ENCODE measurements at regions not wholly inside any gene's neighbourhood (a gene's known extent, or its start where the extent isn't known, plus 50 kb on each side); places are given as distances from the start of the nearest gene placed in this dataset.

DNA sequence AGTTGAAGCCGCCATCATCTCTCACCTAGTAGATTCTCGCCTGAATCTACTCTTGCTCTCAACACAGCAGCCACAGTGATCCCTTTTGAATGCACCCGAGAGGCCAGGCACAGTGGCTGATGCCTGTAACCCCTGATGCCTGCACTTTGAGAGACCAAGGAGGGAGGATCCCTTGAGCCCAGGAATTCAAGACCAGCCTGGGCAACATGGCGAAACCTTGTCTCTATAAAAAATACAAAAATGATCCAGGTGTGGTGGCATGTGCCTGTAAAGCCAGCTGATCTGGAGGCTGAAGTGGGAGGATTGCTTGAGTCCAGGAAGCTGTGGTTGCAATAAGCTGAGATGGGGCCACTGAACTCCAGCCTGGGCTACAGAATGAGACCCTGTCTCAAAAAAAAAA is 60.3 kb upstream of the EML4 start:
- TF ChIP-seq, protein P1, sequence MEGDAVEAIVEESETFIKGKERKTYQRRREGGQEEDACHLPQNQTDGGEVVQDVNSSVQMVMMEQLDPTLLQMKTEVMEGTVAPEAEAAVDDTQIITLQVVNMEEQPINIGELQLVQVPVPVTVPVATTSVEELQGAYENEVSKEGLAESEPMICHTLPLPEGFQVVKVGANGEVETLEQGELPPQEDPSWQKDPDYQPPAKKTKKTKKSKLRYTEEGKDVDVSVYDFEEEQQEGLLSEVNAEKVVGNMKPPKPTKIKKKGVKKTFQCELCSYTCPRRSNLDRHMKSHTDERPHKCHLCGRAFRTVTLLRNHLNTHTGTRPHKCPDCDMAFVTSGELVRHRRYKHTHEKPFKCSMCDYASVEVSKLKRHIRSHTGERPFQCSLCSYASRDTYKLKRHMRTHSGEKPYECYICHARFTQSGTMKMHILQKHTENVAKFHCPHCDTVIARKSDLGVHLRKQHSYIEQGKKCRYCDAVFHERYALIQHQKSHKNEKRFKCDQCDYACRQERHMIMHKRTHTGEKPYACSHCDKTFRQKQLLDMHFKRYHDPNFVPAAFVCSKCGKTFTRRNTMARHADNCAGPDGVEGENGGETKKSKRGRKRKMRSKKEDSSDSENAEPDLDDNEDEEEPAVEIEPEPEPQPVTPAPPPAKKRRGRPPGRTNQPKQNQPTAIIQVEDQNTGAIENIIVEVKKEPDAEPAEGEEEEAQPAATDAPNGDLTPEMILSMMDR (IDR thresholded peaks at IDR 0.05): no peak
- Histone ChIP-seq H3K9ac (no peak overlapping the region), H3K9me3 (ENCODE audit: control insufficient read depth, low read length) (no peaks in the 10 kb centered on the region), H2AFZ (no peak overlapping the region), H3K79me2 (no peaks in the 10 kb centered on the region), H3K4me2 (ENCODE audit: low read length) (no peak overlapping the region), H3K27me3 (ENCODE audit: control insufficient read depth, insufficient read depth, low read length) (no peaks in the 10 kb centered on the region), H3K4me1 (peaks cover 28% of the 10 kb centered on the region), H3K36me3 (ENCODE audit: control insufficient read depth, insufficient read depth, low read length) (no peaks in the 10 kb centered on the region), H3K4me3 (ENCODE audit: low read depth, low read length) (no peak overlapping the region), H3K27ac (no peak overlapping the region)

DNA sequence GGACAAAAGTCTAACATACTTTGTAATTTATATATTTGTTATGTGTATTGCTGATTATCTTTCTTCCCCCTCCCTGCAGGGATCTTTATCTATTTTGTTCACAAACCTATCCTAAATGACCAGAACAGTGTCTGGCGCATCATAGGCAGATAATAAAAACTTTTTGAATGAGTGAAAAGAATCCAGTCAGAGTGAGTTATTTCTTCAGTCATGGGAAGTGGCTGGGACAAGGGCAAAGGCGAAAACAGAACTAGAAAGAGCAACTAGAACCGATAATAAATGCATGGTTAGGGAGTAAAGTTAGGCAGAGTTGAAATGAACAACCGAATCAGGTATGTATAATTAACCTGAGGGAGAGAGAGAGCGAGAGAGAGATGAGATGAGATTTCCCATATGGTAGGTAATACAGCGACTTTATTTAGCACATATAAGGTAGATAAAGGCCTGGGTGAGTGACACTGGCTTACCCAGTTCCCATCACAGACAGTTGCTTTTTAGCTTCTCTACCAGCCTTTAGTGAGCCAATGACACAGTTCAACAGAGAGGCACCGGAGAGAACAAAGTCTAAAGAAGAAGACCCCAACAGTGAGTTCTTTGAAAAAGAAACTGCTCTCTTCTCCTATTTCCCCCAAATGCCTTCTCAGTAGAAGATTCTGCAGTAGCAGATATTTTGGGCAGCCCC is 59.1 kb upstream of the EML4 start:
- no peaks in the 10 kb centered on the region for H3K9me3 ChIP-seq (ENCODE audit: control insufficient read depth, low read length)
- no peak overlapping the region for H3K4me2 ChIP-seq (ENCODE audit: low read length)
- no peaks in the 10 kb centered on the region for H3K36me3 ChIP-seq (ENCODE audit: control insufficient read depth, insufficient read depth, low read length)
- no peak overlapping the region for H3K4me3 ChIP-seq (ENCODE audit: low read depth, low read length)
- TF ChIP-seq, protein P1 (IDR thresholded peaks at IDR 0.05): no peak
- no peaks in the 10 kb centered on the region for H3K27me3 ChIP-seq (ENCODE audit: control insufficient read depth, insufficient read depth, low read length)
- no peaks in the 10 kb centered on the region for H3K79me2 ChIP-seq
- peak overlapping the region; percentile 84 for H2AFZ ChIP-seq
- H3K4me1 ChIP-seq: peaks cover 28% of the 10 kb centered on the region
- H3K27ac ChIP-seq: no peak overlapping the region
- no peak overlapping the region for H3K9ac ChIP-seq

DNA sequence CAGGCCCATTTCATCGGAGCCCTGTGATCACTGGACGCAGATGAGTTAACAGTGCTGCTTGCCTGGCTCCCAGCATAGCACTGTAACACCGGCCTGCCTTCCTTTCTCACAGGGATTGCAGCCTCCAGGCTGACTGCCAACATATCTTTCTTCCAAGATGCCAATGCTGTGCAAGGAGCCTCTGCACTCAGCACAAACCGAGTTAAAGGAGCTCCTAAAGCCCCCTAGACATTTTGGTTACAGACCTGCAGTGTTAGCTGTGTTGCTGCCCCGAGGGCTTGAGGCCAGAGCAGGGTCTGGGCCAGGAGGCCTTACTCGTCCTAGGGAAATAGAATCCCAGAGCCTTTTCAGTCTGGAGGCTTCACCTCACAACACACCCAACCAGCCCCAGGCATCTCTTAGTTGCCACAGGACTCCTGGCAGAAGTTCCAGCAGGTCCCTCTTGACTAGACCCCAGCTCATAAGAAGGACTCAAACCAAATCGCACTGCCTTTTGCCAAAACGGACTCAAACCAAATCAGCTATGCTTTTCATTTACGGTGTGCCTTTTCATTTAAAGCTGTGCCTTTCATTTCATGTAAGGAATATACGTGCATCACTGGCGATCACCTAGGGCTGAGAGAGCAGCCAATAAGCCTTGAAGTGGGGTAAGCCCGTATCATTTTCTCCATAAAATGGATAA is 58.4 kb upstream of the EML4 start:
- Histone ChIP-seq H3K4me2 (ENCODE audit: low read length) (no peak overlapping the region), H3K27ac (peak overlapping the region; percentile 43), H3K27me3 (ENCODE audit: control insufficient read depth, insufficient read depth, low read length) (no peaks in the 10 kb centered on the region), H3K36me3 (ENCODE audit: control insufficient read depth, insufficient read depth, low read length) (no peaks in the 10 kb centered on the region), H3K79me2 (no peaks in the 10 kb centered on the region), H3K9ac (no peak overlapping the region), H3K4me1 (peaks cover 28% of the 10 kb centered on the region), H3K4me3 (ENCODE audit: low read depth, low read length) (no peak overlapping the region), H2AFZ (peak overlapping the region; percentile 84), H3K9me3 (ENCODE audit: control insufficient read depth, low read length) (no peaks in the 10 kb centered on the region)
- TF ChIP-seq, protein P1 (IDR thresholded peaks at IDR 0.05): no peak

DNA sequence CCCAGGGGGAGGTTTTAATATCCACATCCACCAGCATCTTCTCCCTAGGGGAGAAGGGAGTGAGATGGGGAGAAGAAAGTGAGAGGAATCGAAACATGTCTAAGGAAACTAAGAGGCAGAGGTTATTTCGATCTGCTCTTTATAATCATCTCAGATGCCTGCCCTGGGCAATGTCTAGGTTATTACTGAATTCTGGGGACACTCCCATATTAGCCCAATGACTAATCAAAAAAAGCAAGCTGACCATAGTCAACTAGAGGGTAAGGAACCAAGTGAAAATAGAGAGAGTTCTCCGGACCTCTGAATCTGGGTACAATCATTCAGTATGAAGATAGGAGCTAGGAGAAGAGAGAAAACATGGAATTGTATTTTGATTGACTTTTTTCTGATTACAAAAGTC is 56.7 kb upstream of the EML4 start:
- H3K36me3 ChIP-seq (ENCODE audit: control insufficient read depth, insufficient read depth, low read length): no peaks in the 10 kb centered on the region
- H3K9me3 ChIP-seq (ENCODE audit: control insufficient read depth, low read length): no peaks in the 10 kb centered on the region
- TF ChIP-seq, protein P1 (IDR thresholded peaks at IDR 0.05): no peak
- H3K4me3 ChIP-seq (ENCODE audit: low read depth, low read length): no peak overlapping the region
- no peaks in the 10 kb centered on the region for H3K27me3 ChIP-seq (ENCODE audit: control insufficient read depth, insufficient read depth, low read length)
- peaks cover 17% of the 10 kb centered on the region for H3K4me1 ChIP-seq
- no peaks in the 10 kb centered on the region for H3K79me2 ChIP-seq
- H3K9ac ChIP-seq: no peak overlapping the region
- H2AFZ ChIP-seq: no peak overlapping the region
- H3K4me2 ChIP-seq (ENCODE audit: low read length): no peak overlapping the region
- H3K27ac ChIP-seq: no peak overlapping the region

All from parathyroid adenoma (tissue), 2 donors.